HepG2 (cell line): ENCODE measurements at regions not wholly inside any gene's neighbourhood (a gene's known extent, or its start where the extent isn't known, plus 50 kb on each side); places are given as distances from the start of the nearest gene placed in this dataset.
A peak's percentile ranks its signal among the peaks of the same experiment; 100 is the strongest.

ENCODE experiments used
- ATAC-seq: fragments of 200-7000 bp; cut with Tn5 transposase; 3 replicates; pipeline ENCODE4 v1.9.1; 2020; ENCODE audit warnings: mild to moderate bottlenecking, moderate library complexity
- BruUV-seq: library from RNA; stranded (reverse); fragments of 400-500 nt; replicated peaks from 2 replicates; lab custom pipeline; 2021; lab: Mats Ljungman, UMichigan
- CTCF ChIA-PET: fragments of 300-600 bp; formaldehyde crosslinking; extraction: SDS; loops from one replicate; lab custom pipeline; 2021; ENCODE audit warnings: low total read pairs, inconsistent platforms, low intra/inter-chr PET ratio; lab: Yijun Ruan, JAX
- POLR2A ChIA-PET: fragments of 350-600 bp; sonication (Branson Sonifier 250); formaldehyde crosslinking; loops from one replicate; lab custom pipeline; 2020; ENCODE audit warnings: antibody characterized with exemption, inconsistent platforms; lab: Yijun Ruan, JAX
- DNase-seq: peaks from one replicate; pipeline ENCODE4 v3.0.0-alpha.2; 2015; ENCODE audit warnings: low spot score
- FAIRE-seq: peaks from 3 replicates; lab custom pipeline; 2011; peaks lifted over from hg19 to GRCh38; lab: Jason Lieb, UNC
- H2AFZ ChIP-seq: one replicate; pipeline ENCODE4 v1.6.1; 2011; ENCODE audit warnings: low read length, inconsistent platforms
- H3K27ac ChIP-seq: fragments of 300-600 bp; 3 replicates; pipeline ENCODE4 v1.8.0; 2011; ENCODE audit warnings: mixed run types, mild to moderate bottlenecking, mixed read lengths, low read length, inconsistent platforms; ENCODE audit not compliant: insufficient read depth; ENCODE audit errors: extremely low read length
- H3K27me3 ChIP-seq, 2 experiments: fragments of 200-600 bp in 1 of 2; 2 replicates in 1 of 2; 3 replicates in 1 of 2; pipeline versions ENCODE4 v1.6.0 to v1.8.0; 2011; ENCODE audit warnings: low read length in 2 of 2, mild to moderate bottlenecking in 2 of 2, moderate library complexity in 2 of 2, inconsistent platforms in 1 of 2; ENCODE audit not compliant: insufficient read depth in 2 of 2, control insufficient read depth in 1 of 2
- H3K36me3 ChIP-seq, 2 experiments: fragments of 200-600 bp in 1 of 2; replicated peaks in 1 of 2; 2 replicates in 1 of 2; 3 replicates in 1 of 2; pipeline versions ENCODE4 v1.5.1 to v1.8.0; 2011; ENCODE audit warnings: low read length in 2 of 2, inconsistent platforms in 1 of 2; ENCODE audit not compliant: insufficient read depth in 2 of 2, control insufficient read depth in 1 of 2
- H3K4me1 ChIP-seq: 2 replicates; pipeline ENCODE4 v1.5.1; 2012; ENCODE audit warnings: low read length, inconsistent platforms; ENCODE audit not compliant: insufficient read depth
- H3K4me2 ChIP-seq: 2 replicates; pipeline ENCODE4 v1.6.0; 2011; ENCODE audit warnings: low read depth, low read length, inconsistent platforms
- H3K4me3 ChIP-seq, 3 experiments: fragments of 200-600 bp in 1 of 3; sonication (generic), shearing (Covaris generic) in 1 of 3; replicated peaks in 1 of 3; 2 replicates each; pipeline ENCODE4 v1.5.1; 2011 to 2016; ENCODE audit warnings: low read length in 3 of 3, inconsistent platforms in 2 of 3, low read depth in 2 of 3, mild to moderate bottlenecking in 2 of 3, control low read depth in 1 of 3, mixed read lengths in 1 of 3; ENCODE audit not compliant: insufficient read depth in 1 of 3
- H3K79me2 ChIP-seq: one replicate; pipeline ENCODE4 v1.6.1; 2011; ENCODE audit warnings: low read length, inconsistent platforms; ENCODE audit not compliant: insufficient read depth
- H3K9ac ChIP-seq: 2 replicates; pipeline ENCODE4 v1.6.0; 2011; ENCODE audit warnings: mild to moderate bottlenecking, low read depth, low read length, inconsistent platforms; ENCODE audit not compliant: insufficient read depth
- H3K9me3 ChIP-seq: 2 replicates; pipeline ENCODE4 v1.5.1; 2012; ENCODE audit warnings: mild to moderate bottlenecking, low read length
- H4K20me1 ChIP-seq: 2 replicates; pipeline ENCODE4 v1.6.0; 2011; ENCODE audit warnings: inconsistent platforms, mild to moderate bottlenecking, low read length, moderate library complexity; ENCODE audit not compliant: insufficient read depth
- MYC ChIP-seq: sonication (generic); formaldehyde crosslinking; IDR thresholded peaks from 2 replicates; pipeline ENCODE4 v1.9.0; 2021; ENCODE audit warnings: missing genetic modification reagents, borderline replicate concordance
- NBN ChIP-seq: fragments of 450-650 bp; conservative IDR thresholded peaks from 2 replicates; pipeline ENCODE4 v1.6.1; 2017
- RAD21 ChIP-seq: fragments of 450-650 bp; formaldehyde crosslinking; IDR thresholded peaks from 2 replicates; pipeline ENCODE4 v1.5.0; 2020; ENCODE audit warnings: mild to moderate bottlenecking
- SMC3 ChIP-seq: IDR thresholded peaks from 2 replicates; pipeline ENCODE4 v1.6.1; 2011; ENCODE audit warnings: low read length, improper control_type of control experiment
- SNRNP70 ChIP-seq: fragments of 200-400 bp; formaldehyde crosslinking; IDR thresholded peaks from 2 replicates; pipeline ENCODE4 v1.6.1; 2017; ENCODE audit warnings: mild to moderate bottlenecking, low read depth, low read length, moderate library complexity
- STAG1 ChIP-seq: sonication (generic); formaldehyde crosslinking; IDR thresholded peaks from 2 replicates; pipeline ENCODE4 v1.4.0; 2020; ENCODE audit warnings: missing genetic modification reagents
- XRCC5 ChIP-seq: fragments of 200-400 bp; formaldehyde crosslinking; optimal IDR thresholded peaks from 2 replicates; pipeline ENCODE3; 2017; ENCODE audit warnings: mild to moderate bottlenecking, low read length
- ZNF780A ChIP-seq: sonication (generic); formaldehyde crosslinking; IDR thresholded peaks from 2 replicates; pipeline ENCODE4 v1.8.0; 2022; ENCODE audit warnings: mild to moderate bottlenecking, missing genetic modification reagents, moderate library complexity
- WGBS: methylation state at CpG from one replicate; pipeline ENCODE4 v1.1.6; 2017; ENCODE audit warnings: low lambda C conversion rate; 5-methylcytosine and 5-hydroxymethylcytosine counted together
- in situ Hi-C: cut with HindIII; loops from 2 replicates; pipeline ENCODE4 v1.10.0; 2017; ENCODE audit warnings: low pct_unique_long_range_greater_than_20kb; ENCODE audit not compliant: extremely low pct_ligation_motif_present
- intact Hi-C: fragments of 100-400 bp; cut with micrococcal nuclease; formaldehyde crosslinking; loops from one replicate; pipeline ENCODE4 v1.10.0; 2022; ENCODE audit not compliant: unreplicated experiment
- TF ChIP-seq, protein P1 (sequence below): sonication (generic); formaldehyde crosslinking; IDR thresholded peaks from 2 replicates; pipeline ENCODE4 v1.4.0; 2020; ENCODE audit warnings: missing genetic modification reagents, mild to moderate bottlenecking, borderline replicate concordance
- TF ChIP-seq, protein P2 (sequence below), 2 experiments: sonication (generic) in 1 of 2; formaldehyde crosslinking in 1 of 2; IDR thresholded peaks; 2 replicates each; pipeline versions ENCODE4 v1.5.1 to v1.6.1; 2011 to 2020; ENCODE audit warnings: borderline replicate concordance in 1 of 2, low read depth in 1 of 2, low read length in 1 of 2, mild to moderate bottlenecking in 1 of 2, missing genetic modification reagents in 1 of 2, moderate library complexity in 1 of 2
- TF ChIP-seq, protein P3 (sequence below): IDR thresholded peaks from 2 replicates; pipeline ENCODE4 v1.6.1; 2012; ENCODE audit warnings: inconsistent platforms
- TF ChIP-seq, protein P4 (sequence below): sonication (generic); formaldehyde crosslinking; IDR thresholded peaks from 2 replicates; pipeline ENCODE4 v1.5.0; 2020; ENCODE audit warnings: missing genetic modification reagents
- TF ChIP-seq, protein P5 (sequence below): sonication (generic); formaldehyde crosslinking; IDR thresholded peaks from 2 replicates; pipeline ENCODE4 v1.5.0; 2020; ENCODE audit warnings: mild to moderate bottlenecking, missing genetic modification reagents, moderate library complexity

DNA sequence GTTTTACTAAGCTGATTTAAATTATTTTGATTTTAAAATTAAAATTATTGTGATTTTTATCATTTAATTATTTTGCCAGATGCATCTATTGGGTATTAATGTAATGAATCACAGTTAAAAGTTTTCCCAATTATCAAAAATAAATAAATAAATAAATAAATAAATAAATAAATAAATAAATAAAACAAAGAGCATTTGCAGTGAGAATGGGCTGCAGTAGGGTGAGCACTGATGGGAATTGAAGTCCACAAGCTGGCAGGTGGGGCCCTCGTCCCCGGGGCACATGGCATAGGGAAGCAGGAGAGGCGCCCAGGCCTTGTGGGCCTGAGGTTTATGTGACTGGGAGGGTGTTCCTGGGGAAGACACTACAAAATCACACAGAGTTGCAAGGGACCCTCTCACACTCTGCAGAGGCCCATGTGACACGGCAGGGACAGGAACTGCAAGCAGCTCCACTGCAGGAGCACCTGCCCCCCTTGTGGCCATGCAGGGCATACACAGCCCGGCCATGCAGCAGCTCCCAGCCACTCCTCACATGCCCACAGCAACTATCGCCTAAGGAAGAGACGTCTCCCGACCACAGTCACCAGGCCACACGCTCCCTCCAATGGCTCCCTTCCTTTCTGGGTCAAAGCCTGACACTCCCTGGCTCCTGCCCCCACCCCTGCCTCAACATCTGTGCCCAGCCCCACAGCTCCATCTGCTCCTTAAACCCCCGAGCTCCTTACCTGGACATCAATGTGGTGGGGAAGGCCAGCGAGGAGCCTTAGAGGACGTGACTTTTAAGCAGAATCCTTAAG, 256.3 kb upstream of the SFSWAP start:
- peak; percentile 100 for ATAC-seq
- Histone ChIP-seq H3K9me3 (no peaks in the 10 kb centered on the region), H3K9ac (no peak overlapping the region), H2AFZ (no peak overlapping the region), H3K79me2 (no peaks in the 10 kb centered on the region), H3K4me3 (no peak overlapping the region), H3K4me1 (no peaks in the 10 kb centered on the region), H3K4me2 (no peak overlapping the region), H3K27me3 (peaks cover 4 to 28% of the 10 kb centered on the region in 2 experiments; a peak in 3 of 5 replicates), H3K36me3 (no peaks in the 10 kb centered on the region), H4K20me1 (no peaks in the 10 kb centered on the region), H3K27ac (no peak overlapping the region)
- BruUV-seq: no TSS peak
- peak; percentile 82 for FAIRE-seq
- in situ Hi-C loops (loop anchor here (10.0 to 25.0 kb wide), 2 partner anchors 350 to 542 kb away; no protein-coding TSS in a partner anchor), intact Hi-C loops (no loop called here)
- CTCF ChIA-PET: interaction anchor here (1.3 kb wide), 1 partner anchor 538 kb away, joined by 6 read pairs; no protein-coding TSS in a partner anchor
- peak; percentile 60 for DNase-seq
- WGBS: 9% methylated on average over 6 of the region's 12 CpGs
- POLR2A ChIA-PET: interaction anchor here (1.0 to 1.1 kb wide), 2 partner anchors 538 to 584 kb away, joined by 3 to 4 read pairs; no protein-coding TSS in a partner anchor
- TF ChIP-seq NBN (no peak), RAD21 (CRISPR knock-in tag) (peak; percentile 73), SNRNP70 (no peak), ZNF780A (CRISPR knock-in tag) (no peak), SMC3 (peak; percentile 16; the same call in 1 of the 2 replicates), STAG1 (CRISPR knock-in tag) (peak; percentile 81), XRCC5 (peak; percentile 65), MYC (peak; percentile 57; the same call in 1 of the 2 replicates)
- TF ChIP-seq, protein P1, sequence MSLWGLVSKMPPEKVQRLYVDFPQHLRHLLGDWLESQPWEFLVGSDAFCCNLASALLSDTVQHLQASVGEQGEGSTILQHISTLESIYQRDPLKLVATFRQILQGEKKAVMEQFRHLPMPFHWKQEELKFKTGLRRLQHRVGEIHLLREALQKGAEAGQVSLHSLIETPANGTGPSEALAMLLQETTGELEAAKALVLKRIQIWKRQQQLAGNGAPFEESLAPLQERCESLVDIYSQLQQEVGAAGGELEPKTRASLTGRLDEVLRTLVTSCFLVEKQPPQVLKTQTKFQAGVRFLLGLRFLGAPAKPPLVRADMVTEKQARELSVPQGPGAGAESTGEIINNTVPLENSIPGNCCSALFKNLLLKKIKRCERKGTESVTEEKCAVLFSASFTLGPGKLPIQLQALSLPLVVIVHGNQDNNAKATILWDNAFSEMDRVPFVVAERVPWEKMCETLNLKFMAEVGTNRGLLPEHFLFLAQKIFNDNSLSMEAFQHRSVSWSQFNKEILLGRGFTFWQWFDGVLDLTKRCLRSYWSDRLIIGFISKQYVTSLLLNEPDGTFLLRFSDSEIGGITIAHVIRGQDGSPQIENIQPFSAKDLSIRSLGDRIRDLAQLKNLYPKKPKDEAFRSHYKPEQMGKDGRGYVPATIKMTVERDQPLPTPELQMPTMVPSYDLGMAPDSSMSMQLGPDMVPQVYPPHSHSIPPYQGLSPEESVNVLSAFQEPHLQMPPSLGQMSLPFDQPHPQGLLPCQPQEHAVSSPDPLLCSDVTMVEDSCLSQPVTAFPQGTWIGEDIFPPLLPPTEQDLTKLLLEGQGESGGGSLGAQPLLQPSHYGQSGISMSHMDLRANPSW (CRISPR knock-in tag): no peak
- TF ChIP-seq, protein P2, sequence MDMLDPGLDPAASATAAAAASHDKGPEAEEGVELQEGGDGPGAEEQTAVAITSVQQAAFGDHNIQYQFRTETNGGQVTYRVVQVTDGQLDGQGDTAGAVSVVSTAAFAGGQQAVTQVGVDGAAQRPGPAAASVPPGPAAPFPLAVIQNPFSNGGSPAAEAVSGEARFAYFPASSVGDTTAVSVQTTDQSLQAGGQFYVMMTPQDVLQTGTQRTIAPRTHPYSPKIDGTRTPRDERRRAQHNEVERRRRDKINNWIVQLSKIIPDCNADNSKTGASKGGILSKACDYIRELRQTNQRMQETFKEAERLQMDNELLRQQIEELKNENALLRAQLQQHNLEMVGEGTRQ (IDR thresholded peaks at IDR 0.05; ENCODE audit: low read depth, low read length): peak; percentile 50; the same call in 1 of the 2 replicates
- TF ChIP-seq, protein P2 (CRISPR knock-in tag; IDR thresholded peaks at IDR 0.05; ENCODE audit: borderline replicate concordance): peak; percentile 41; the same call in 1 of the 2 replicates
- TF ChIP-seq, protein P3, sequence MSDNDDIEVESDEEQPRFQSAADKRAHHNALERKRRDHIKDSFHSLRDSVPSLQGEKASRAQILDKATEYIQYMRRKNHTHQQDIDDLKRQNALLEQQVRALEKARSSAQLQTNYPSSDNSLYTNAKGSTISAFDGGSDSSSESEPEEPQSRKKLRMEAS: peak; percentile 48; the same call in 1 of the 2 replicates
- TF ChIP-seq, protein P4, sequence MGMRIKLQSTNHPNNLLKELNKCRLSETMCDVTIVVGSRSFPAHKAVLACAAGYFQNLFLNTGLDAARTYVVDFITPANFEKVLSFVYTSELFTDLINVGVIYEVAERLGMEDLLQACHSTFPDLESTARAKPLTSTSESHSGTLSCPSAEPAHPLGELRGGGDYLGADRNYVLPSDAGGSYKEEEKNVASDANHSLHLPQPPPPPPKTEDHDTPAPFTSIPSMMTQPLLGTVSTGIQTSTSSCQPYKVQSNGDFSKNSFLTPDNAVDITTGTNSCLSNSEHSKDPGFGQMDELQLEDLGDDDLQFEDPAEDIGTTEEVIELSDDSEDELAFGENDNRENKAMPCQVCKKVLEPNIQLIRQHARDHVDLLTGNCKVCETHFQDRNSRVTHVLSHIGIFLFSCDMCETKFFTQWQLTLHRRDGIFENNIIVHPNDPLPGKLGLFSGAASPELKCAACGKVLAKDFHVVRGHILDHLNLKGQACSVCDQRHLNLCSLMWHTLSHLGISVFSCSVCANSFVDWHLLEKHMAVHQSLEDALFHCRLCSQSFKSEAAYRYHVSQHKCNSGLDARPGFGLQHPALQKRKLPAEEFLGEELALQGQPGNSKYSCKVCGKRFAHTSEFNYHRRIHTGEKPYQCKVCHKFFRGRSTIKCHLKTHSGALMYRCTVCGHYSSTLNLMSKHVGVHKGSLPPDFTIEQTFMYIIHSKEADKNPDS (CRISPR knock-in tag): 0 out of 2 replicates have a peak, but pooled peaks have one; percentile 33
- TF ChIP-seq, protein P5, sequence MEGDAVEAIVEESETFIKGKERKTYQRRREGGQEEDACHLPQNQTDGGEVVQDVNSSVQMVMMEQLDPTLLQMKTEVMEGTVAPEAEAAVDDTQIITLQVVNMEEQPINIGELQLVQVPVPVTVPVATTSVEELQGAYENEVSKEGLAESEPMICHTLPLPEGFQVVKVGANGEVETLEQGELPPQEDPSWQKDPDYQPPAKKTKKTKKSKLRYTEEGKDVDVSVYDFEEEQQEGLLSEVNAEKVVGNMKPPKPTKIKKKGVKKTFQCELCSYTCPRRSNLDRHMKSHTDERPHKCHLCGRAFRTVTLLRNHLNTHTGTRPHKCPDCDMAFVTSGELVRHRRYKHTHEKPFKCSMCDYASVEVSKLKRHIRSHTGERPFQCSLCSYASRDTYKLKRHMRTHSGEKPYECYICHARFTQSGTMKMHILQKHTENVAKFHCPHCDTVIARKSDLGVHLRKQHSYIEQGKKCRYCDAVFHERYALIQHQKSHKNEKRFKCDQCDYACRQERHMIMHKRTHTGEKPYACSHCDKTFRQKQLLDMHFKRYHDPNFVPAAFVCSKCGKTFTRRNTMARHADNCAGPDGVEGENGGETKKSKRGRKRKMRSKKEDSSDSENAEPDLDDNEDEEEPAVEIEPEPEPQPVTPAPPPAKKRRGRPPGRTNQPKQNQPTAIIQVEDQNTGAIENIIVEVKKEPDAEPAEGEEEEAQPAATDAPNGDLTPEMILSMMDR: peak; percentile 80
